GM18909 (cell line): ENCODE measurements at regions not wholly inside any gene's neighbourhood (a gene's known extent, or its start where the extent isn't known, plus 50 kb on each side); places are given as distances from the start of the nearest gene placed in this dataset.
"Not testable (repeated sequence)": the region's sequence is repeated elsewhere in the genome, so short reads cannot be mapped to it uniquely, and the experiment has no call there.

ENCODE experiments used
- ATAC-seq: cut with Tn5 transposase; IDR thresholded peaks from one replicate; pipeline ENCODE4 v1.9.1; 2021; ENCODE audit warnings: mild to moderate bottlenecking; ENCODE audit not compliant: unreplicated experiment, poor library complexity

DNA sequence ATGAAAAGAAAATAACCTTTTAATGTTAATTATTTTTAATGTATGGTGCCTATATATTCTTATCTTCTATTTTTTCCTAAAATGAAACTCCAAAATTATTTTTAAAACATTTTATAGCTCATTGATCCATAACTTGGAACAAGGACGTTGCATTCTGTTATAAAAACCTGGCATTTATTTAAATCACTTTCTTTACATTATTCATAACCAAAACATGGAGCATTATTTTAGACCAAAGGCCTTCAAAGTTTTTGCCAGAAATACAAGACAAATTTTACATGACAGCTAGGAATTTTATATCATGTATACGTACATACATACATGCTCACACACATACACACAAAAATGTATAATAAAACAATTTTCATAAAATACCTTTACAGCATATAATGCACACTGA, 259.8 kb downstream of the QDPR start:
- no peak for ATAC-seq

DNA sequence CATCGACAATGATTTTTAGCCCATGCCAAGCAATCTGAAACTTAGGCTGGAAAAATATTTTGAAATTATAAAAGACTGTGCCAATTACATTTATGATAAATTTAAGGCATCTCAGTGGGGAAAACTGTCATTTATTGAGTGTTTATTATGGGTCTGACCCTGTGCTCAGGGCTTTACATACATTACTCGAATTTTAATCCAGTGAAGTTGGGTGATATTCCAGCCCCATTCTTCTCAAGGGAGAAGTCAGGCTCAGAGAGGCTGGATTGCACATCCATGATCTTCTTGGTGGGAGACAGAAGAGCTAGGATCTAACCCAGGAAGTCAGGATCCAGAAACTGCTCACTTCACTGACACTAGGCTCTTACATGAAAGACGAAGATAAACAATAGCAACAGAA, 260.8 kb downstream of the QDPR start:
- no peak for ATAC-seq

DNA sequence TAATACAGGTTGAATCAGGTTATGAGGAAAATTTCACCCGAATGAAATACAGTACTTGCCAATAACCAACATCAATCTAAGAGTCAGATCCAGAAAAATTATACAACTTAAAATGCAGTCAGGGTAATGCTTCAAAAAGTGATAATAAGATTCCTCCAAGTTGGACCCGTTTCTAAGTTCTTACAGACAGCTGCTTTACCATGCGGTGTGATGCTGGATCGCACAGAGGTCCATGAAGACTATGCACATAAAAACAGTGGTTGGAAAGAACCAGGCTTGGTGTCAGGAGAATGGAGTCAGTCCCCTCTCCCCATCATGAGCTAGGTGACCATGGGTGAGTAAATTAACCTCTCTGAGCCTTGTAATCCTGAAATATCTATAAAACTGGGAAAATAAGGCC, 261.3 kb downstream of the QDPR start:
- ATAC-seq: no peak

DNA sequence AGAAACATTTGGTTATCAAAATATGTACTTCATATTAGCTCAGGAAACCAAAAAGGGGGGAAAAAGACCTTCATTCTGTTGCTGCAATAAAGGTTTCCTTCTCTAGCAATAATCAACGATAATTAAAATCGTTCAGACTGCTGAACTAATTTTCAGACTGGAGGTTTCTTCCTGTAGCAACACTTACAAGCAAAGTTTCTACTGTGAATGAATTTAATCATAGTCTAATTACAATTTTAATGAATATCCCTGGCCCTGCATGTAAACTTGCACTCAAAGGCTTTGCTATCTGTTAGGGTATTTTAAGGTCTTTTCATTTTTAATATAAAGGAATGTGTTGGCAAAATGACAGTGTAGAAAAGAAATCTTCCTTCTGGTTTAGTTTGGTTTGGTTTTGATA, 265.2 kb downstream of the QDPR start:
- ATAC-seq: no peak

DNA sequence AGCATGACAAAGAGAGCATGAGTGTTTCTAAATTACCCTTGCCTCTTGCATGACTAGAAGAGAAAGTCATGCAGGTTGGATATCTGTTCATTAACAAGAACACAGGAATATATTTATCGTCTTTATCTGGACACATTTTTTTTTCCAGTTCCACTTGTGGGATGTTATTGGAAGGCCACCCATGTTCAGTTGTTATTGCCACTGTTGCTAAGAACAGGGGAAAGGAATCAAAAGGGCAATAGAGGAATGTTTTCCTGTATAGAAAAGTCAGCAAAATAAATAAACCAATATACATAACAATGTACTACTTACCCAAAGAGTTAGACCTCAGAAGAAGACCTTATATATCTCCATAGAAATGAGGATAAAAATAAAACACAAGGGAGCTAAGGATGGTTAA, 270.1 kb downstream of the QDPR start:
- ATAC-seq: no peak

DNA sequence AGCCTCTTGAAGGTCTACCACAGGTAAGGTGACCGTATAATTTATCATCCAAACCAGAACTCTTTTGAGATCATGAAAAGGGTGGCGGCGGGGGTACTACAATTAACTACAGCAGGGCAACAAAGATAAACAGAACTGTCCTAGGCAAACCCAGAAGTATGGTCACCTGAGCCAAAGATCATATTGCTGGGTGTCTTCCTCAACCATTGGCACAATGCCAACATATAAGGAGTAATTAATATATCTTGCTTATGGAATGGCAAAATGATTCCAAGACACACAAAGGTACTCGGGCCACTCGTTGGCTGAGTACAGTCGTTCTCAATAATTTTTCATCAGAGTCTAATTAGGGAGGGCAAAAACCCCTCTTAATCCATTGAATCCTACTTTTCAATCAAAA, 273.3 kb downstream of the QDPR start:
- no peak for ATAC-seq

DNA sequence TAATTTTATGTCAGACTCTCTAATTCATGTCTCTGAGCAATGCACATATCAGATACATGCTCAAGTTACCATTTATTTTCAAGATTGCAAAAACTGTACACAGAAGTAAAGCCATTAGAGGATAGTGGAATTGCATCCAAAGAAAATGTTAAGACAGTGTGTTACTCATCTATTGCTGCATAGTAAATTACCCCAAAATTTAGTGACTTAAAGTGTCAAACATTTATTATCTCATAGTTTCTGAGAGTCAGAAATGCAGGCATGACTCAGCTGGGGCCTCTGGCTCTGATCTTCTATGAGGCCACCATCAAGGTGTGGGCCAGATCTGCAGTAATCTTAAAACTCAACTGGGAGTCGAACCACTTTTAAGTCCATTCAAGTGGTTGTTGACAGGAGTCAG, 275.2 kb downstream of the QDPR start:
- no peak for ATAC-seq

DNA sequence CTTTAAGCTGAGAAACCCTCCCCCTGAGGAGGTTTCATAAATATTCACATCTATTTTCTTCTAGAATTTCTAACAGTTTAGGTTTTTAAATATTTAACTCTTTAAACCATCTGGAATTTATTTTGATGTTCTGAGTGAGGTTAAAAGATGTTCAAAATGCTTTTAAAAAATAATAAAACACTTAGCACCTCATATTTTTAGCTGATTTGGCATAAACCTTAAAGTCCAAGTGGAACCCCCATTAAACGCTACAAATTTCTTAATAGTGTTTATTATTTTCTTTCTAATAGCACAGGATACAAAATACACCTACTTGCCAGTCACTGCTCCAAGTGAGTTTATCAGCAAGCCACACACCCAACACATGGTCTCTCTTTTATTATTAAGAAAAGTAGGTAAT, 277.2 kb downstream of the QDPR start:
- no peak for ATAC-seq

DNA sequence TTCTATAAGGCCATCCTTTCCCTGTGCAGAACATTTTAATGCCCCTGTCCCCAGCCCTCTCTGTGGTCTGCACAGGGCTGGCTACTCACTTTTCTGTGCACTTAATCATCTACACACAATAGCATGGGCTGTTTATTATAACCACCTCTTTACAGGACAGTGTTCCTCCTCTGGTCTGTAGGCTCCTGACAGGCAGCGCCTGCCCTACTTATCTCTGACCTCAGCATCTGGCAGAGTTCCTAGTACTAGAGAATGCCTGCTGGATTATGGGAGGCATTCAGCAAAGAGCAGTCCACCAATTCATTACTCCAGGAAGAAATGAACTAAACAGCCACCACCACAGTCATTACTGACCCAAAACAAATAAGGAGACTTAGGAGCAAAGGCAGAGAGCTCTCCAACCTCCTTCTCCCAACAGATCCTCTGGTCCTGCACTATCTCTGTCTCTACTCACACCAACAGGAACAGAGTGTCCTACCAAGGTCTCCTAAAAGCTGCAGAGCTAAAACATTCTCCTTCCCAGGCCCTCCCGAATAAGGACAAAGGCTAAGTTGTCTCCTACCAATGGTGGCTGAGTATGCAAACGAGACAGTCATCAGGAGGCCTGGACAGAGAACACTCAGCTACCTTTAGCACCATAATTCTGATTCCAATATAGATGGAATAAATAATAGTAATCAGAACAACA, 279.2 kb downstream of the QDPR start:
- no peak for ATAC-seq

DNA sequence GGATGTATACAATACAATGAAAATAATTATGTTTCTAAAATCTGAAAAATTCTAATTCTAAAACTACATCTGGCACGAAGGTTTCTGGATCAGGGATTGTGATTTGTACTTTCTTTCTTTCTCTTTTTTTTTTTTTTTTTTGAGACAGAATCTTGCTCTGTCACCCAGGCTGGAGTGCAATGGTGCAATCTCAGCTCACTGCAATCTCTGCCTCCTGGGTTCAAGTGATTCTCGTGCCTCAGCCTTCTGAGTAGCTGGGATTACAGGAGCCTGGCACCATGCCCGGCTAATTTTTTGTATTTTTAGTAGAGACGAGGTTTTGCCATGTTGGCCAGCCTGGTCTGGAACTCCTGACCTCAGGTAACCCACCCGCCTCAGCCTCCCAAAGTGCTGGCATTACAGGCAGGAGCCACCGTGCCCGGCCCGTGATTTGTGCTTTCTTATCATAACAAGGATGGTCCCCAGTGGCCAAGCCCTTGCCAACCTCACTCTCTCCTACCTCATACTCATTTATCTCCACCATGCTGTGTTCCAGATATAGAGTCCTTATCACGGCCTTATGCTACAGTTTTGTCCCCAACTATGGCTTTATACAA, 279.9 kb downstream of the QDPR start:
- not testable (repeated sequence) for ATAC-seq

DNA sequence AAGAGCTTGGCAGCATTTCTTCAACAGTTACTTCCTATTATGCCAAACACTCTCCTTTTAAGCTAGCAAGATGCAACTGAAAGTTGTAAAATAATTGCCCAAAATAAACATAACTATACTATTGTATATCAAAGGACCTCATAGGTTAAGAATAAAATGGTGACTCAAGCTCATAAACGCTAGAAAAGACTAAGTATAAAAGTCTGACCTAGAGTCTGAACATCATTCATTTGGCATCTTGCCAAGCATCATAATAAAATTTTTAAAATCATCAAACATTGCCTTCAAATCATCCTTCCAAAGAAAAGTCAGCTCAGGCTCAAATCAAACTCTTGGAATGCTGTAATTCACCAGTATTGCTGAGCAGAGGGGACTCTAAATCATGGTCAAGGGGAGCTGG, 281.2 kb downstream of the QDPR start:
- ATAC-seq: no peak

DNA sequence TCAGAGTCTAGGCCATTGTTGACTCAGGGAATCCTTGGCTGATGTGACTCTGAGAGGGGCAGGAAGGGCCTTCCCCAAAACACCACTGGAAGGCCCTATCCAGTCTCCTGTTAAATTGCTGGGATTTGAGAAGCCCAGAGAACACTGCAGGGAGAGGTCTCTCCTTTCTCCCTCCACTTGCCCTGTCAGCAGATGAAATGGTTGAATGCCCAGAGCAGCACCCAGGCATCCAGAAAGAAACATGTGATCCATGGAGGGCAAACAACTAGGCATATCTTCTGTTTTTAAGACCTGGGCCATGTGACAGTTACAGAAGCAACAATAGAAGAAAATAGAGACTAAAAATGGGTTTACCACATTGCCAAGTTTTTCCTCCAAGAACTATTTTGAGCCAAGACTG, 291.1 kb downstream of the QDPR start:
- no peak for ATAC-seq

DNA sequence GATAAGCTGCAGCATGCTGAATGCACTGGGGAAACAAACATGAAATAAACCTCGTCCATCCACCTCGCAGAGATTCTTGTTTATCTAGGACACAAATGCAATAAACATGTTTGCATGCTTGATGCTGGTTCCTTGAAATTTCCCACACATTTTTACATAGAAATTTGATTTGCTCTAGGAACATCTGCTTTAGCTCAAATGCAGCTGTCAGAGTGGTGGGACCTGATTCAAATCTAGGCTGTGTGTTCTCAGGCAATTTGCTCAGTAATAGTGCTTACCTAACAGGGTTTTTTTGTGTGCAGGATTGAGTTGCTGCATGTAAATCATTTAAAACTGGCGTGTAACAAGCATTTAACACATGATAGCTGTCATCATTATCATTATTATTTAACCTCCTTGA, 293.1 kb downstream of the QDPR start:
- ATAC-seq: no peak

DNA sequence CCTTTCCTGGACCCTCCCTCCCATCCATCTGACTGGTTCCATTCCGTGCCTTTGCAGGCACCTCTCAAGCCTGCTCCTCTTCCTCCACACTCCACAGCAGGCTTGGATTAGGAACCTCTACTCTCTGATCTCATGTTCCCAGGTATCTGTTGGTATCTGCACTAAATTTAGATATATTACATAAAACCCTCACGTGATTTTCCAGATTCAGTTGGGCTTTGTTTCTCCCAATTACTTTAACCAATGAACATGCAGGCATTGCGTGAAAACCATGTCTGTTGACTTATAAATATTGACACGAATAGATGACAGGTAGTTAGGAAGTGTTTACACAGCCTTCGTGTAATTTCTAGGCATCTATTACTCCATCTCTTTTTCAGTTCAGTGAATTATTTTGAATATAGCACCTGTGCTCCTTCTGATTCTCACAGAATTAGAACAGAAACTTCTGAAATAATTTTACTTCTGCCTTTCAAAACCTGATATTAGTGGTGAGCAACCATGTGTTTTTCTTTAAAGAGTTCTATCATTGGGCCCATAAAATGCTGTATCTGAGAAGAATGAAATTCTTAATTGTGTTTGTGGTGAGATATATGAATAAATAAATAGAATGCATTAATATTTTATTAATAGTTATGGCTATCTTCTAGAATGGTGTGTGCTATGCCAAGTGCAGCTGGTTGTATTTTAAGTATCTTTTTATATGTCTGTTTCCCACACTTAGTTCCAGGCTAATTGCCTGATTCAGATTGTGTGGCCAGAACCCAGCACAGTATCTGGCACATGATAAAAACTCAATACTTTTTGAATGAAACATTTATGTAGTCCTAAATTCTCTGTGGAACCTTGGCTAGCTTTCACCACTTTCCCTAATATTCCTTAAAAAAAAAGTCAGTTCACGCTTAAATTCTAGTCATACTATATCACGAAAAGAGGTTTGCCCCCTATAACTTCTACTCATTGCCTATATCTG, 304.8 kb downstream of the QDPR start:
- no peak for ATAC-seq

DNA sequence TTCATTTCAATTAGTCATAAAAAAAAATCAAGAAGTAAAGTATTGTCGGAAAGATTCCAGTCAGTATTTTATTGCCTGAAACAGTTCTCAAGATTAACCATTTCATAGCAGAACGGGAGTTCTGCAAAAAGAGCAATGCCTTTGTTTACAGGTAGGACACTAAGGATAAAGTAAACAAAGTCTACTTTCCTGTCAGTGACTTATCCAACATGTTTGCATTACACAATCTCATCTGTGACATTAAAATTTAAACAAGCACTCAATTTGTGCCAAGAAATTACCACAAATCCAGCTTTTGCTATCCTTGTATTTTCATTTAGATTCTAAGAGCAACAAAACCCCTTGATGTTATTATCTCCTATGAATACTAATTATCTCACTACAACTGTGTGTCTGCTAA, 306.5 kb upstream of the LDB2 start:
- ATAC-seq: no peak

DNA sequence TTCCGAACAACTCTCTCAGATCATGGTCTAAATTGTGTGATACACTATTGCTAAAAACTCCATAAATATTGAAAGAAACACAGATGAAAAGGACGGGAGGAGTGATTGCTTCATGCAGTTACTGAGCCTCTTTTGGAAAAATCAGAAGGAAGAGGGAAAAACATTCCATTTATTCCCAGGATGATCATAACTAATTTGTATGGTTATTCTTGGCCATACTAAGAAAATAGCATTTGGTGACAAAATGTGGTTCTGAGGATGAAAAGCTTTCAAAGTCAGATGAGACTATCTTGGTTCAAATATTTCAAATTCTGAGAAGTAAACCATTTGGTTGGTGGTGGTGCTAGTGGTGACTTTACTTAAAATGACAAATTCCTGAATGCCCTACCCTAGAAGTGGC, 305.4 kb upstream of the LDB2 start:
- ATAC-seq: no peak

DNA sequence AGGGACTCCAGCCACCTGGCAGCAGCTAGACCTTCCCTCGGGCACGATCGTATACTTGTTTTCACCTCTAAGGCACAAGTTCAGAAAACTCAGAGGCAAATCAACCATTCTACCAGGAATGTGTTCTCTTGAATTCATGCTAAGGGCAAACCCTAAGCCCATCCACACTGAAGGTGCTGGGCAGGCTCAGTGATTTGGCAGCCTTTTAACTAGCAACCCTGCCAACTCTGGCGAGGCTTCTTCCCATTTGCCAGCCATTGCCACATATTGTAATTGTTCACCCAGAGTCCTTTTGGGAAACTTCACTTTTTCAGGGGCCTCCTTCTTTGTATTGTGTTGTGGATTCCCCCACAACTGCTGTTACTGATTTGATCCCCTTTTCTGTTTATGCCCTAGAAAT, 298.6 kb upstream of the LDB2 start:
- no peak for ATAC-seq

DNA sequence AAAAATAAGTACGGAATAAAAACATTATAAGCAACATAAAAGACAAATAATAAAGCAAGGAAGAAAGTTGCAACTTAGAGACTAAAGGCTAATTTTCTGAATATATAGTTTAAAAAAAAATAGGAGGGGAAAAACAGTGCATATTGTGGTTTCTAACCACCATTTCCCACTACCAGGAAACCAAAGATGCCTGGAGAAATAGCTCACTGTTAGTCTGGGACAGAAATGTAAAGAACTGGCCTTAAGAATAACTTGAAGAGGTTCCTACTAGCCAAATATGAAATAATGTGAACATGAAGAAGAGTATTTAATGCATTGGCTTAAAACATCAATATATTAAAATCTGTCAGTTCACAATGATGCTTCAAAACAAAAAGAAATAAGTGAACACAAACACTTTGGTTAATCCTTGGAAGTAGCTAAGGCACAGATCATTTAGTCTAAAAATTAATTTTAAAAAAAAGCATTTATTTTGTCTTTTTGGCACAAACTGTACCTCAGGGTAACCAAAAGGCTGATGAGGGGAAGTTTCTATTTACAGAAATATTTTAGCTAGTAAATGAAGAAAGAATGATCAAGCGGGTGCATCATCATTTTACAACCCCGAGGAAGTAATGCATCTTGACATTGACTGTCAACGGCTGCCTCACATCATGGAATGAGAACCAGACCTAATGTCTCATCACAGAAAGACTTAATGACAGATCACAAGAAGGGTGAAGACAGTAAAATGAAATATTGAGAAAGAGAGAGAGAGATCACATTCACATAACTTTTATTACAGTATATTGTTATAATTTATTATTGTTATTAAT, 297.2 kb upstream of the LDB2 start:
- no peak for ATAC-seq

DNA sequence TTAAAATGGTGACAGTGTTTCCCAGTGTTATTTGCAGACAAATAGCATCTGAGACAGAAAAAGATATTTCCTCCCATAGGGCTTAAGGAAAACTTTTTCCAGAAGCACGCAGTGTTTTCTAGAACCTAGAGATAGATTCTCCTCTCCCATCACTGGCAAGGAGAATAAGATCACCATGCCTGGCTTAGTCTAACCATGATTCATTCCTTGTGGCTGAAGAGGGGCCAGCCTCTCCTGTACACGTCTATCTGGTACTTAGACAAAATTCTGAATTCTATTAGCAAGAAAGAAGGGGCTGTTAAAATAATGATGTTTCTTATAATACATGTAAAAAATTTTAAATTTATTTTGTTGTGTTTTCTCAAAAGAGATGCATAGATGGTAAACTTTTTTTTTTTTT, 296.1 kb upstream of the LDB2 start:
- no peak for ATAC-seq

DNA sequence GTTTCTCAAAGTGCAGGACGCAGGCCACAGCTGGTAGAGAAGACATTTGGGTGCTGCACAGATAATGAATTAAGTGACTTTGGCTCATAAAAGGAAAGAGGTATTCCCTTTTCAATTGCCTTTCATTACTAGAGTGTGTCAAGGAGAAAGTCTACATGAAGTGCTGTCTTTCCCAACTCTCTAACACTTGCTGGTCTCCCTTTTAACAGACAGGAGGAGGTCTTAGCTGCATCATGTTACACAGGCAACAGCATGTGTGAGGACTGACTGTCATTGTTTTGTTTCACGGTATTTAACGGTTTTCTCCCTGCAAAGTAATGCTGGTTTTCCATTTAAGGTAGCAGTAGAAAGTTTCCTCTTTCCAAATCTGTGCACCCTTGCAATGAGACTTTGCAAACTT, 291.3 kb upstream of the LDB2 start:
- no peak for ATAC-seq

DNA sequence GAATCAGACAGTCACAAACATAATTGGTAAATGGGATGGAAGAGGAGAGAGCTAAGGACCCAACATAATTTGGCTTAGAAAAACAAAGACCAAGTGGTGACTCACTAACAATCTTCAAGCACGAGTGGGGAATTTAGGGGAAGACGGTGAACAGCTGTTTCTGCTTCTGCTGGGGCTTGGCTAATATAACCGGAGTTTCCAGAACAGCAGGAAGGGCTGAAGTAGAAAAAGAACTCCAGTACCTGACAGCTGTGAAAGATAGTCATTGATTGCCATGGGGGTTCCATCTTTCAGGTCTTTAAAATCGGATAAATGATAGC, 290.9 kb upstream of the LDB2 start:
- ATAC-seq: no peak
